Parathyroid adenoma (tissue), 2 donors: ENCODE measurements at regions not wholly inside any gene's neighbourhood (a gene's known extent, or its start where the extent isn't known, plus 50 kb on each side); places are given as distances from the start of the nearest gene placed in this dataset.

Experiments
- H2AFZ ChIP-seq: fragments of 300-600 bp; sonication (generic); one replicate; pipeline ENCODE4 v1.7.0; 2017; ENCODE audit warnings: antibody characterized with exemption, mild to moderate bottlenecking
- H3K27ac ChIP-seq: fragments of 300-600 bp; sonication (generic); one replicate; pipeline ENCODE4 v1.7.0; 2017
- H3K27me3 ChIP-seq: fragments of 300-600 bp; sonication (generic); one replicate; pipeline ENCODE4 v1.7.0; 2017; ENCODE audit warnings: low read length; ENCODE audit not compliant: control insufficient read depth, insufficient read depth
- H3K36me3 ChIP-seq: fragments of 300-600 bp; sonication (generic); one replicate; pipeline ENCODE4 v1.7.0; 2017; ENCODE audit warnings: low read length; ENCODE audit not compliant: control insufficient read depth, insufficient read depth
- H3K4me1 ChIP-seq: fragments of 300-600 bp; sonication (generic); one replicate; pipeline ENCODE4 v1.7.0; 2017; ENCODE audit warnings: control low read depth
- H3K4me2 ChIP-seq: fragments of 300-600 bp; sonication (generic); one replicate; pipeline ENCODE4 v1.7.0; 2017; ENCODE audit warnings: low read length
- H3K4me3 ChIP-seq: fragments of 300-600 bp; sonication (generic); one replicate; pipeline ENCODE4 v1.7.0; 2017; ENCODE audit warnings: low read depth, low read length
- H3K79me2 ChIP-seq: fragments of 300-600 bp; sonication (generic); one replicate; pipeline ENCODE4 v1.7.0; 2017; ENCODE audit warnings: control low read depth
- H3K9ac ChIP-seq: fragments of 300-600 bp; sonication (generic); one replicate; pipeline ENCODE4 v1.7.0; 2017; ENCODE audit warnings: mild to moderate bottlenecking
- H3K9me3 ChIP-seq: fragments of 300-600 bp; sonication (generic); one replicate; pipeline ENCODE4 v1.7.0; 2017; ENCODE audit warnings: low read length; ENCODE audit not compliant: control insufficient read depth
- TF ChIP-seq, protein P1 (sequence below): fragments of 300-600 bp; sonication (generic); IDR thresholded peaks from one replicate; pipeline ENCODE4 v1.7.0; 2017; ENCODE audit warnings: antibody characterized with exemption, mild to moderate bottlenecking
- donor health status: primary hyperparathyroidism.

DNA sequence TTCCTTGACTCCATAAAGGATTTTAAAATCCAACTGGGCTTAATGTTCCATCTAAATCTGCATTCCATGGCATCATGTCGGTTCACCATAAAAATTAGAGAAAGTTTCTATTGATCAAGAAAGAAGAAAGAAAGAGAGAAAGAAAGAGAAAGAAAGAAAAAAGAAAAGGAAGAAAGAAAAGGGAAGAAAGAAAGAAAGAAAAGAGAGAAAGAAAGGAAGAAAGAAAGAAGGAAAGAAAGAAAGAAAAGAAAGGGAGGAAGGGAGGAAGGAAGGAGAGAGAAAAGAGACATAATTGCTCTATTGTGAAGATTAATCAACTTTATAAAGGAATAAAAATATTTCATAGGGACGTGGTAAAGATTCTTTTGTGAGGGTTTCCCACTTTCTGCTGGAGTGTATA, 329.2 kb downstream of the DLEU7 start:
- Histone ChIP-seq H3K4me1 (peaks cover 3% of the 10 kb centered on the region), H2AFZ (no peak overlapping the region), H3K9me3 (no peaks in the 10 kb centered on the region), H3K4me2 (no peak overlapping the region), H3K79me2 (no peaks in the 10 kb centered on the region), H3K27me3 (no peaks in the 10 kb centered on the region), H3K9ac (no peak overlapping the region), H3K36me3 (no peaks in the 10 kb centered on the region), H3K27ac (no peak overlapping the region), H3K4me3 (no peak overlapping the region)
- TF ChIP-seq, protein P1, sequence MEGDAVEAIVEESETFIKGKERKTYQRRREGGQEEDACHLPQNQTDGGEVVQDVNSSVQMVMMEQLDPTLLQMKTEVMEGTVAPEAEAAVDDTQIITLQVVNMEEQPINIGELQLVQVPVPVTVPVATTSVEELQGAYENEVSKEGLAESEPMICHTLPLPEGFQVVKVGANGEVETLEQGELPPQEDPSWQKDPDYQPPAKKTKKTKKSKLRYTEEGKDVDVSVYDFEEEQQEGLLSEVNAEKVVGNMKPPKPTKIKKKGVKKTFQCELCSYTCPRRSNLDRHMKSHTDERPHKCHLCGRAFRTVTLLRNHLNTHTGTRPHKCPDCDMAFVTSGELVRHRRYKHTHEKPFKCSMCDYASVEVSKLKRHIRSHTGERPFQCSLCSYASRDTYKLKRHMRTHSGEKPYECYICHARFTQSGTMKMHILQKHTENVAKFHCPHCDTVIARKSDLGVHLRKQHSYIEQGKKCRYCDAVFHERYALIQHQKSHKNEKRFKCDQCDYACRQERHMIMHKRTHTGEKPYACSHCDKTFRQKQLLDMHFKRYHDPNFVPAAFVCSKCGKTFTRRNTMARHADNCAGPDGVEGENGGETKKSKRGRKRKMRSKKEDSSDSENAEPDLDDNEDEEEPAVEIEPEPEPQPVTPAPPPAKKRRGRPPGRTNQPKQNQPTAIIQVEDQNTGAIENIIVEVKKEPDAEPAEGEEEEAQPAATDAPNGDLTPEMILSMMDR, result no peak

DNA sequence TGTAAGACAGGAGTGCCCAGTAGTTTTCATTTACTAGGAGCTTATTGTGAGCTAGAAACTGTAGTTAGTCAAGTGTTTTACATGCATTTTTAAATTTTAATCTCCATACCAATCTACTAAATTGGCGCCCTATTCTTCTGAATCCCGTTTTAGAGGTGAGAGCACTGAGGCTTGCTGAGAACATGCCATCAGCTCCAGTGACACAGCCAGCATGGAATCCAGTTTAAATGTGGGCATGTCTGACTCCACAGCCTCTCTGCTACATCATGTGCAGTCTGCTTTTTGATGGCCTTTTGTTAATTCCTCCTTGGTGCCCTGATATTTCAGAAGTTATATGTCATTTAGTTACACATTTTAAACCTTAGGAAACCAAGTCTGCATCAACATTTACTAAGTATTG, 325.4 kb downstream of the DLEU7 start:
- Histone ChIP-seq H3K4me2 (no peak overlapping the region), H3K36me3 (no peaks in the 10 kb centered on the region), H3K27ac (no peak overlapping the region), H3K4me1 (peaks cover 9% of the 10 kb centered on the region), H3K79me2 (no peaks in the 10 kb centered on the region), H3K9me3 (no peaks in the 10 kb centered on the region), H3K9ac (no peak overlapping the region), H2AFZ (no peak overlapping the region), H3K27me3 (no peaks in the 10 kb centered on the region), H3K4me3 (no peak overlapping the region)
- TF ChIP-seq, protein P1, result no peak

DNA sequence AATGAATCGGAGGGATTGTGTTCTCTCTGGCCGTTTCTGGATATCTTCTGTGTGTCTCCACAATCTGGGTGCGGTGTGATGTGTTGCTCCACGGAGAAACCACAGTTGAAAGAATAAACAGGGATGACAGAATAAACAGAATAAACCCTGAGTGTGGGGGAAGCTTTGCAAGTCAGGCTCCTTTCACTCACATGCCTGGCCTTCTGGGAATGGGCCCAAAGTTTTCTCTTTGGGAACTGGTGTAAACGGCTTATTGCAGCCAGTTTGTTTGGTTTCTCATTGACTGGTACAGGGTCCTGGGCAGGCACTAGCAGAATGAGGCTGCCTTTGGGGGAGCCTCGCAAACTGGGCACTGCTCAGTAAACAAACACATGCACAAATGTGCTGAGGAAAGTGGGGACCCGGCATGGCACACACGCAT, 324.7 kb downstream of the DLEU7 start:
- H3K4me2 ChIP-seq, result no peak overlapping the region
- no peak overlapping the region for H3K27ac ChIP-seq
- H3K9me3 ChIP-seq, result no peaks in the 10 kb centered on the region
- peaks cover 6% of the 10 kb centered on the region for H3K4me1 ChIP-seq
- no peaks in the 10 kb centered on the region for H3K27me3 ChIP-seq
- no peaks in the 10 kb centered on the region for H3K79me2 ChIP-seq
- H3K36me3 ChIP-seq, result no peaks in the 10 kb centered on the region
- no peak overlapping the region for H3K9ac ChIP-seq
- no peak overlapping the region for H3K4me3 ChIP-seq
- H2AFZ ChIP-seq, result no peak overlapping the region
- TF ChIP-seq, protein P1, result no peak

DNA sequence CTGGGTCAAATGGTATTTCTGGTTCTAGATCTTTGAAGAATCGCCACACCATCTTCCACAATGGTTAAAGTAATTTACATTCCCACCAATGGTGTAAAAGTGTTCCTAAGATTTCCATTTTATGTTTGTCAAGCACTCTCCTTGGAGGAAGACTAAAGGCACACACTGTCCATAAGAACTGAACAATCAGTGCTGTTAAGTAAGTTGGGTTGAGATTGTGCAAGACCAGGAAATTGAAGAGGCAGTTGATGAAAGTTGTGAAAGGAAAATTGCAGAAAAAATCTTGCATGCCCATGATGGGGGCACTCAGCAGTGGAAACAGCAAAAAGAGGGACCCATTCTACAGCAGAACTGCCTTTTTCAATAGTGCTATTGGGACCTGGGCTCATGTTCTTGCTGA, 323.6 kb downstream of the DLEU7 start:
- H3K4me1 ChIP-seq, result peaks cover 6% of the 10 kb centered on the region
- no peaks in the 10 kb centered on the region for H3K9me3 ChIP-seq
- H3K4me3 ChIP-seq, result no peak overlapping the region
- H3K27ac ChIP-seq, result no peak overlapping the region
- no peaks in the 10 kb centered on the region for H3K79me2 ChIP-seq
- H3K4me2 ChIP-seq, result no peak overlapping the region
- no peak overlapping the region for H3K9ac ChIP-seq
- TF ChIP-seq, protein P1, result no peak
- H3K36me3 ChIP-seq, result no peaks in the 10 kb centered on the region
- H3K27me3 ChIP-seq, result no peaks in the 10 kb centered on the region
- H2AFZ ChIP-seq, result no peak overlapping the region

DNA sequence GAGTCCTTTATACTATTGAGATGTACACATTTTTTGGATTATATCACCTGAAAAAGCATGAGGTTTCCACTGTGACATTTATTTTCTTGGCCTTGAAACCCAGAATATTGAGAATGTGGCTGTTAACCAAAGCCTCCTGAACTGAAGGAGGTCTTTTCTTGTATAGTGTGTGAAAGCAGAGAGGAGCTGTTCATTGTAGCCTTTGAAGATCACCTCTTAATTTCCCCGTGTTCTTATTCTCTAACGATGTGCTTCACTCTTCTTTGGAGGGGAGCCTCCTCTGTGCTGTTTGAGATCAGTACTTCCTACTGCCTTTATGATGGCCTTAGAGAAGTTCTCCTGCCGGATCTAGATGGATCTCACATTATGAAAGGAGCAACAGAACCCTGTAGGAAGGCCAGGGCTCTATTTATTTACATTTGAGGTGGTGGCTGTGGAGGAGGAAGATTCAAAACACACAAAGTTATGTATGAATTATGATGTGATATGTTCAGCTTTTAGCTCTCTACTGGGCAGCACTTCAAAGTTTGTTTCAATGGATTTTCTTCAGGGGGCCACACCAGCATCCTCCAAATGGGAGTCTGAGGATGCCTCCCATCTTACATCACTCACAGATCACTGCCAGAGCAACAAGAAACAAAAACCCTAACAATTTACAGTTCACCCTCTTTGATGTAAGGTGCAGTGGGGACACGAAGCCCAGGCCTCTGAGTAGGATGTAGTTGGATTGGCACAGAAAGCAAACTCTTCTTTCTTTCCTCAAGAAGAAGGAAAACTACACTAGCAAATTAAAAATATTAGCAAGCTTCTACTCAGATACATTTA, 322.3 kb downstream of the DLEU7 start:
- no peaks in the 10 kb centered on the region for H3K36me3 ChIP-seq
- H2AFZ ChIP-seq, result no peak overlapping the region
- H3K4me2 ChIP-seq, result peak overlapping the region; percentile 34
- no peak overlapping the region for H3K9ac ChIP-seq
- H3K4me1 ChIP-seq, result peaks cover 6% of the 10 kb centered on the region
- TF ChIP-seq, protein P1, result no peak
- H3K27me3 ChIP-seq, result no peaks in the 10 kb centered on the region
- H3K27ac ChIP-seq, result no peak overlapping the region
- H3K9me3 ChIP-seq, result no peaks in the 10 kb centered on the region
- H3K79me2 ChIP-seq, result no peaks in the 10 kb centered on the region
- H3K4me3 ChIP-seq, result peak overlapping the region; percentile 17
